ENCODE measurements at regions not wholly inside any gene's neighbourhood (a gene's known extent, or its start where the extent isn't known, plus 50 kb on each side); places are given as distances from the start of the nearest gene placed in this dataset.

GRCh38 chr16:79325226-79325945, 275.2 kb downstream of the MAF start:
- Histone ChIP-seq H3K9me3 (ENCODE audit: control insufficient read depth, insufficient read depth, low read depth, low read length) (no peaks in the 10 kb centered on the region), H3K4me1 (ENCODE audit: control insufficient read depth, insufficient read depth, low read length) (no peaks in the 10 kb centered on the region), H3K27ac (ENCODE audit: extremely low read depth, low read depth, low read length) (no peak overlapping the region), H3K36me3 (ENCODE audit: control insufficient read depth in 2 of 2, insufficient read depth in 1 of 2, low read length in 2 of 2) (no peaks in the 10 kb centered on the region), H3K4me3 (ENCODE audit: low read depth, low read length) (no peak overlapping the region)
- TF ChIP-seq YY2 (tag by site-specific recombination; IDR thresholded peaks at IDR 0.05) (no peak), SCRT2 (tag by site-specific recombination; IDR thresholded peaks at IDR 0.05) (no peak), ZNF580 (tag by site-specific recombination; IDR thresholded peaks at IDR 0.05) (no peak), ZNF571 (tag by site-specific recombination; IDR thresholded peaks at IDR 0.05) (no peak), ZBTB26 (tag by site-specific recombination; optimal IDR thresholded peaks at IDR 0.05) (no peak), ZNF394 (tag by site-specific recombination; IDR thresholded peaks at IDR 0.05; ENCODE audit: borderline replicate concordance) (no peak), ZNF423 (tag by site-specific recombination; IDR thresholded peaks at IDR 0.05) (no peak), ZNF324 (tag by site-specific recombination; IDR thresholded peaks at IDR 0.05) (no peak), ZNF302 (tag by site-specific recombination; IDR thresholded peaks at IDR 0.05; ENCODE audit: low read depth) (no peak), OSR2 (tag by site-specific recombination; IDR thresholded peaks at IDR 0.05) (no peak), SETDB1 (IDR thresholded peaks at IDR 0.05; ENCODE audit: insufficient read length, low read length) (no peak), REPIN1 (tag by site-specific recombination; IDR thresholded peaks at IDR 0.05; ENCODE audit: low read depth) (no peak)
- ChIA-PET CTCF (interaction anchor here (1.3 kb wide), 1 partner anchor 9 kb away, joined by 7 read pairs; no protein-coding TSS in a partner anchor), POLR2A (no interaction called here)

- Histone ChIP-seq H3K27ac (ENCODE audit: extremely low read depth, low read depth, low read length) (no peak overlapping the region), H3K9me3 (ENCODE audit: control insufficient read depth, insufficient read depth, low read depth, low read length) (no peaks in the 10 kb centered on the region), H3K4me3 (ENCODE audit: low read depth, low read length) (no peak overlapping the region), H3K4me1 (ENCODE audit: control insufficient read depth, insufficient read depth, low read length) (no peaks in the 10 kb centered on the region), H3K36me3 (ENCODE audit: control insufficient read depth in 2 of 2, insufficient read depth in 1 of 2, low read length in 2 of 2) (no peaks in the 10 kb centered on the region)
- CTCF ChIA-PET = interaction anchor here (0.6 to 1.4 kb wide), 2 partner anchors 12 to 23 kb away, joined by 3 read pairs; no protein-coding TSS in a partner anchor
- POLR2A ChIA-PET = no interaction called here
- TF ChIP-seq ZNF768 (tag by site-specific recombination; IDR thresholded peaks at IDR 0.05) (no peak), ATF2 (tag by site-specific recombination; IDR thresholded peaks at IDR 0.05; ENCODE audit: low read depth) (no peak), ZNF596 (tag by site-specific recombination; IDR thresholded peaks at IDR 0.05) (no peak), ZNF585B (tag by site-specific recombination; IDR thresholded peaks at IDR 0.05) (no peak), ZNF223 (tag by site-specific recombination; IDR thresholded peaks at IDR 0.05) (no peak), ZNF155 (tag by site-specific recombination; IDR thresholded peaks at IDR 0.05) (no peak), ZNF449 (tag by site-specific recombination; IDR thresholded peaks at IDR 0.05) (no peak), ZNF175 (tag by site-specific recombination; IDR thresholded peaks at IDR 0.05) (no peak), KLF1 (tag by site-specific recombination; IDR thresholded peaks at IDR 0.05) (no peak), GLI2 (tag by site-specific recombination; IDR thresholded peaks at IDR 0.05; ENCODE audit: borderline replicate concordance, low read depth) (no peak), ZNF266 (tag by site-specific recombination; IDR thresholded peaks at IDR 0.05; ENCODE audit: low read depth) (no peak), RBAK (tag by site-specific recombination; IDR thresholded peaks at IDR 0.05) (no peak), ZSCAN16 (tag by site-specific recombination; IDR thresholded peaks at IDR 0.05) (no peak), ZBTB11 (tag by site-specific recombination; conservative IDR thresholded peaks at IDR 0.05; ENCODE audit: low read depth) (no peak), ZNF488 (tag by site-specific recombination; IDR thresholded peaks at IDR 0.05) (no peak)
These were observed 279.6 kb downstream of the MAF start for GRCh38 chr16:79320956-79321355.

Measured in HEK293 (cell line).